ENCODE measurements at regions not wholly inside any gene's neighbourhood (a gene's known extent, or its start where the extent isn't known, plus 50 kb on each side); places are given as distances from the start of the nearest gene placed in this dataset.

GRCh38 chr6:71082033-71082650 lies 125.3 kb upstream of the B3GAT2 start:
- Histone ChIP-seq H3K4me3 (ENCODE audit: low read depth, low read length) (no peak overlapping the region; the same call in 1 of the 2 replicates), H3K36me3 (ENCODE audit: control insufficient read depth, insufficient read depth, low read length) (no peaks in the 10 kb centered on the region), H3K27me3 (ENCODE audit: control insufficient read depth, insufficient read depth, low read length) (no peaks in the 10 kb centered on the region)
- DNase-seq (ENCODE audit: low read depth): peak; percentile 4
- CTCF ChIA-PET: interaction anchor here (1.2 kb wide), 1 partner anchor 127 kb away, joined by 3 read pairs; no protein-coding TSS in a partner anchor
- no peak for TF ChIP-seq CTCF (IDR thresholded peaks at IDR 0.05; ENCODE audit: insufficient read depth, low read depth, low read length)
- POLR2A ChIA-PET: no interaction called here

- no peaks in the 10 kb centered on the region for H3K36me3 ChIP-seq (ENCODE audit: control insufficient read depth, insufficient read depth, low read length)
- H3K4me3 ChIP-seq (ENCODE audit: low read depth, low read length): no peak overlapping the region
- DNase-seq (ENCODE audit: low read depth): no peak
- ChIA-PET CTCF (interaction anchor here (1.0 to 1.2 kb wide), 2 partner anchors 24 to 128 kb away, joined by 3 read pairs; no protein-coding TSS in a partner anchor), POLR2A (no interaction called here)
- H3K27me3 ChIP-seq (ENCODE audit: control insufficient read depth, insufficient read depth, low read length): no peaks in the 10 kb centered on the region
- TF ChIP-seq CTCF (IDR thresholded peaks at IDR 0.05; ENCODE audit: insufficient read depth, low read depth, low read length): no peak
Measured at GRCh38 chr6:71083308-71083820, 126.5 kb upstream of the B3GAT2 start.

- Histone ChIP-seq H3K4me3 (ENCODE audit: low read depth, low read length) (no peak overlapping the region), H3K36me3 (ENCODE audit: control insufficient read depth, insufficient read depth, low read length) (no peaks in the 10 kb centered on the region), H3K27me3 (ENCODE audit: control insufficient read depth, insufficient read depth, low read length) (no peaks in the 10 kb centered on the region; the same call in 1 of the 2 replicates)
- DNase-seq (ENCODE audit: low read depth): no peak
- CTCF ChIA-PET: no interaction called here
- POLR2A ChIA-PET: no interaction called here
- TF ChIP-seq CTCF (IDR thresholded peaks at IDR 0.05; ENCODE audit: insufficient read depth, low read depth, low read length): no peak
Measured at GRCh38 chr6:71088166-71088565, 131.3 kb upstream of the B3GAT2 start.

GRCh38 chr6:71090217-71090616 lies 133.4 kb upstream of the B3GAT2 start:
- ChIA-PET CTCF (no interaction called here), POLR2A (no interaction called here)
- no peak for DNase-seq (ENCODE audit: low read depth)
- H3K4me3 ChIP-seq (ENCODE audit: low read depth, low read length): no peak overlapping the region
- no peak for TF ChIP-seq CTCF (IDR thresholded peaks at IDR 0.05; ENCODE audit: insufficient read depth, low read depth, low read length)
- no peaks in the 10 kb centered on the region; the same call in 1 of the 2 replicates for H3K27me3 ChIP-seq (ENCODE audit: control insufficient read depth, insufficient read depth, low read length)
- H3K36me3 ChIP-seq (ENCODE audit: control insufficient read depth, insufficient read depth, low read length): no peaks in the 10 kb centered on the region

- no peak overlapping the region for H3K4me3 ChIP-seq (ENCODE audit: low read depth, low read length)
- ChIA-PET POLR2A (no interaction called here), CTCF (no interaction called here)
- no peak for TF ChIP-seq CTCF (IDR thresholded peaks at IDR 0.05; ENCODE audit: insufficient read depth, low read depth, low read length)
- no peak for DNase-seq (ENCODE audit: low read depth)
- no peaks in the 10 kb centered on the region; the same call in 1 of the 2 replicates for H3K27me3 ChIP-seq (ENCODE audit: control insufficient read depth, insufficient read depth, low read length)
- H3K36me3 ChIP-seq (ENCODE audit: control insufficient read depth, insufficient read depth, low read length): no peaks in the 10 kb centered on the region
Measured at GRCh38 chr6:71091167-71091566, 134.3 kb upstream of the B3GAT2 start.
